Gastrocnemius medialis (tissue), 4 donors: ENCODE measurements at regions not wholly inside any gene's neighbourhood (a gene's known extent, or its start where the extent isn't known, plus 50 kb on each side); places are given as distances from the start of the nearest gene placed in this dataset.

Experiments
- ATAC-seq, 2 donors: fragments of 150-250 bp; one replicate each; pipeline ENCODE4 v1.9.1; 2016
- DNase-seq, 2 donors: peaks; one replicate each; pipeline ENCODE4 v3.0.0-alpha.2; 2019
- H3K27ac ChIP-seq, 4 donors: fragments of 200-600 bp; sonication (generic); 1 replicate in 1 of 4; 2 replicates in 3 of 4; pipeline ENCODE4 v1.5.1; 2016 to 2018; ENCODE audit warnings: mild to moderate bottlenecking in 2 of 4, moderate library complexity in 1 of 4
- H3K27me3 ChIP-seq, 3 donors: fragments of 200-600 bp; sonication (generic) in 2 of 3; 1 replicate in 1 of 3; 2 replicates in 2 of 3; pipeline versions ENCODE4 v1.5.1 to v1.6.0; 2016 to 2019; ENCODE audit warnings: mild to moderate bottlenecking in 1 of 3, moderate library complexity in 1 of 3
- H3K36me3 ChIP-seq, 2 donors: fragments of 200-600 bp; sonication (generic) in 1 of 2; one replicate each; pipeline ENCODE4 v1.5.1; 2017 to 2018
- H3K4me1 ChIP-seq, 2 donors: fragments of 200-600 bp; sonication (generic) in 1 of 2; one replicate each; pipeline ENCODE4 v1.5.1; 2016 to 2017; ENCODE audit warnings: mild to moderate bottlenecking in 2 of 2
- H3K4me3 ChIP-seq, 4 donors: fragments of 200-600 bp; sonication (generic) in 3 of 4; 1 replicate in 1 of 4; 2 replicates in 3 of 4; pipeline ENCODE4 v1.5.1; 2016 to 2019; ENCODE audit warnings: mild to moderate bottlenecking in 2 of 4
- H3K9me3 ChIP-seq, 3 donors: fragments of 200-600 bp; sonication (generic) in 2 of 3; 1 replicate in 1 of 3; 2 replicates in 2 of 3; pipeline ENCODE4 v1.5.1; 2016 to 2019
- CTCF ChIP-seq, 5 experiments: fragments of 450-650 bp in 3 of 5; fragments of 200-600 bp in 2 of 5; sonication (generic) in 2 of 5; IDR thresholded peaks in 4 of 5; conservative IDR thresholded peaks in 1 of 5; 1 replicate in 4 of 5; 2 replicates in 1 of 5; pipeline ENCODE4 v1.5.1; 2016 to 2019; ENCODE audit warnings: antibody characterized with exemption in 5 of 5, mild to moderate bottlenecking in 3 of 5, moderate library complexity in 3 of 5
- POLR2A ChIP-seq, 2 donors: fragments of 450-650 bp; IDR thresholded peaks; one replicate each; pipeline ENCODE4 v1.6.1; 2017; ENCODE audit warnings: antibody characterized with exemption in 2 of 2, mild to moderate bottlenecking in 2 of 2, moderate library complexity in 2 of 2
- in situ Hi-C, 4 donors: fragments of 200-750 bp; cut with MboI; loops; one replicate each; pipeline versions ENCODE4 v1.15.0 to v1.8.0; 2017; ENCODE audit warnings: low sequenced_read_pairs in 4 of 4
- intact Hi-C: fragments of 100-400 bp; cut with DNase I; formaldehyde crosslinking; loops from one replicate; pipeline ENCODE4 v1.15.1; 2023; ENCODE audit warnings: low total_unique reads

GRCh38 chr13:32882691-32883090, 133.5 kb upstream of the KL start:
- H3K4me1 ChIP-seq, result no peaks in the 10 kb centered on the region
- no peaks in the 10 kb centered on the region for H3K27me3 ChIP-seq
- ATAC-seq (no peak), DNase-seq (no peak)
- TF ChIP-seq CTCF (IDR thresholded peaks at IDR 0.05 in 4 of 5, conservative IDR thresholded peaks at IDR 0.05 in 1 of 5) (no peak), POLR2A (IDR thresholded peaks at IDR 0.05) (no peak)
- no peak overlapping the region for H3K4me3 ChIP-seq
- no peaks in the 10 kb centered on the region for H3K36me3 ChIP-seq
- in situ Hi-C loops (no loop called here), intact Hi-C loops (no loop called here)
- H3K27ac ChIP-seq, result no peak overlapping the region
- no peaks in the 10 kb centered on the region for H3K9me3 ChIP-seq

- Histone ChIP-seq H3K9me3 (no peaks in the 10 kb centered on the region), H3K27ac (no peak overlapping the region), H3K27me3 (no peaks in the 10 kb centered on the region), H3K4me3 (no peak overlapping the region), H3K36me3 (no peaks in the 10 kb centered on the region), H3K4me1 (no peaks in the 10 kb centered on the region)
- in situ Hi-C loops, result no loop called here
- intact Hi-C loops, result no loop called here
- TF ChIP-seq CTCF (IDR thresholded peaks at IDR 0.05 in 4 of 5, conservative IDR thresholded peaks at IDR 0.05 in 1 of 5), result no peak
- no peak for TF ChIP-seq POLR2A (IDR thresholded peaks at IDR 0.05)
- DNase-seq, result no peak
- no peak for ATAC-seq
Measured at GRCh38 chr13:32883474-32883873, 132.7 kb upstream of the KL start.

- in situ Hi-C loops, result no loop called here
- Histone ChIP-seq H3K9me3 (no peaks in the 10 kb centered on the region), H3K4me1 (no peaks in the 10 kb centered on the region), H3K27ac (no peak overlapping the region), H3K4me3 (no peak overlapping the region), H3K36me3 (no peaks in the 10 kb centered on the region), H3K27me3 (no peaks in the 10 kb centered on the region)
- DNase-seq, result no peak
- TF ChIP-seq POLR2A (IDR thresholded peaks at IDR 0.05) (no peak), CTCF (IDR thresholded peaks at IDR 0.05 in 4 of 5, conservative IDR thresholded peaks at IDR 0.05 in 1 of 5) (no peak)
- intact Hi-C loops, result no loop called here
- ATAC-seq, result no peak
Measured at GRCh38 chr13:32887617-32888016, 128.6 kb upstream of the KL start.

- Histone ChIP-seq H3K4me3 (no peak overlapping the region), H3K27ac (no peak overlapping the region), H3K9me3 (no peaks in the 10 kb centered on the region), H3K36me3 (no peaks in the 10 kb centered on the region), H3K27me3 (no peaks in the 10 kb centered on the region), H3K4me1 (no peaks in the 10 kb centered on the region)
- ATAC-seq (no peak), DNase-seq (no peak)
- no peak for TF ChIP-seq POLR2A (IDR thresholded peaks at IDR 0.05)
- TF ChIP-seq CTCF (IDR thresholded peaks at IDR 0.05 in 4 of 5, conservative IDR thresholded peaks at IDR 0.05 in 1 of 5), result no peak
- in situ Hi-C loops, result no loop called here
- intact Hi-C loops, result no loop called here
Measured at GRCh38 chr13:32889986-32890565, 126.1 kb upstream of the KL start.

- no peak overlapping the region for H3K4me3 ChIP-seq
- no peaks in the 10 kb centered on the region for H3K27me3 ChIP-seq
- TF ChIP-seq CTCF (IDR thresholded peaks at IDR 0.05 in 4 of 5, conservative IDR thresholded peaks at IDR 0.05 in 1 of 5) (no peak), POLR2A (IDR thresholded peaks at IDR 0.05) (no peak)
- H3K27ac ChIP-seq, result no peak overlapping the region
- no peaks in the 10 kb centered on the region for H3K4me1 ChIP-seq
- no peaks in the 10 kb centered on the region for H3K36me3 ChIP-seq
- H3K9me3 ChIP-seq, result no peaks in the 10 kb centered on the region
- intact Hi-C loops, result no loop called here
- DNase-seq, result no peak
- in situ Hi-C loops, result no loop called here
- ATAC-seq, result no peak
Measured at GRCh38 chr13:32893176-32893575, 123.0 kb upstream of the KL start.
